Psoas muscle (tissue), 7 donors: ENCODE measurements at regions not wholly inside any gene's neighbourhood (a gene's known extent, or its start where the extent isn't known, plus 50 kb on each side); places are given as distances from the start of the nearest gene placed in this dataset.

ENCODE experiments used
- ATAC-seq, 4 donors: fragments of 200-7000 bp; cut with Tn5 transposase; one replicate each; pipeline ENCODE4 v1.9.1; 2020; ENCODE audit warnings: moderate library complexity in 3 of 4, mild to moderate bottlenecking in 2 of 4
- DNase-seq, 2 donors: peaks; one replicate each; pipeline ENCODE4 v3.0.0-alpha.2; 2020
- H3K27ac ChIP-seq: fragments of 200-600 bp; one replicate; pipeline ENCODE4 v1.8.0; 2022
- H3K27me3 ChIP-seq, 3 donors: fragments of 200-600 bp in 1 of 3; one replicate each; pipeline versions ENCODE4 v1.6.1 to v1.8.0; 2013 to 2022; ENCODE audit warnings: low read length in 2 of 3, mild to moderate bottlenecking in 2 of 3, moderate library complexity in 1 of 3; ENCODE audit not compliant: insufficient read depth in 3 of 3
- H3K36me3 ChIP-seq, 2 donors: fragments of 200-600 bp in 1 of 2; one replicate each; pipeline versions ENCODE4 v1.6.1 to v1.8.0; 2013 to 2022; ENCODE audit warnings: low read depth in 1 of 2, mild to moderate bottlenecking in 1 of 2, moderate library complexity in 1 of 2; ENCODE audit not compliant: insufficient read depth in 1 of 2
- H3K4me1 ChIP-seq: fragments of 200-600 bp; one replicate; pipeline ENCODE4 v1.8.0; 2022
- H3K4me3 ChIP-seq: fragments of 200-600 bp; one replicate; pipeline ENCODE4 v1.8.0; 2022; ENCODE audit warnings: mild to moderate bottlenecking
- H3K9me3 ChIP-seq: fragments of 200-600 bp; one replicate; pipeline ENCODE4 v1.8.0; 2022
- CTCF ChIP-seq: fragments of 200-600 bp; IDR thresholded peaks from one replicate; pipeline ENCODE4 v1.8.0; 2022; ENCODE audit warnings: antibody characterized with exemption
- WGBS, 3 donors: extraction: QIAGEN DNeasy Blood & Tissue Kit; methylation state at CpG; one replicate each; pipeline versions ENCODE4 v1.1.6 to v1.1.7; 2013; 5-methylcytosine and 5-hydroxymethylcytosine counted together
- intact Hi-C, 2 donors: fragments of 100-400 bp; cut with DNase I; formaldehyde crosslinking; loops; one replicate each; pipeline versions ENCODE4 v1.11.0 to v1.14.2; 2022
- donor health status: healthy with polysubstance abuse.
- donor health status: DM: no; HTN: no; CAD: no; lungs with moderate emphysema.
- donor health status: Bipolar disorder and iron deficiency.
- donor health status: healthy.
- donor health status: DM: yes; HTN: yes; CAD: no.
- donor health status: DM: no; HTN: no; CAD: no.
- donor health status: DM: yes; HTN: yes; CAD: no.

DNA sequence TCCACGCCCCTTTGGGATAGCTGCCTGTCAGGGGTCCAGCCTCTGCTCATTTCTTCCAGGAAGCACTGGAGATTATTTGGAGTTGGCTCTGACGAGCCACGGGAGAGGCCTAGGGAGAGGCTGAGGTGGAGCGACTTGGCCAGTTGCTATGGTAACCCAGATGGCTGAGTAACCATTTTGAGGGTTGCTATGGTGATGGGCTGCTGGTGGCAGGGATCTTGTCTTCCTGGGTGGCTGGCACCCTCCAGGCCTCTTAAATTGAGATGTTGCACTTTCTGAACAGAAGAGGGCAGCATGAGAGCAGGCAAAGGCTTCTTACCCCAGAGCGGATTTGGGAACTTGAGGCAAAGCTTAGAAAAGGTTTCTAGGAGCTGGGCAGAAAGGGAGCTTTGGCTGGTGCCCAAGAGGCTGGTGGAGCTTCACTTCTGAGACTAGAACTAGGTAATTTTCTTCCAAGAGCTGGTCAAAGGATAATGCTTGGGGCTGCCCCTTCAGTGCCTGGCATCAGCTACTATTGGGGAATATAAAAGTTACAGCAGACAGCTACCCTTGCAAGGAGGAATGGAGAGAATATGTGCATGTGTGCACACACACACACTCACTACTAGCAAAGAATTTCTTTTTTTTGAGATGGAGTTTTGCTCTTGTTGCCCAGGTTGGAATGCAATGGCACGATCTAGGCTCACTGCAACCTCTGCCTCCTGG lies 72.5 kb downstream of the NDUFS5 start:
- ATAC-seq: peak; percentile 74 to 85 (median 80)
- Histone ChIP-seq H3K27ac (no peak overlapping the region), H3K9me3 (no peaks in the 10 kb centered on the region), H3K4me1 (peaks cover 10% of the 10 kb centered on the region), H3K27me3 (no peaks in the 10 kb centered on the region), H3K36me3 (no peaks in the 10 kb centered on the region), H3K4me3 (no peak overlapping the region)
- DNase-seq: peak; percentile 45 to 73
- intact Hi-C loops: loop anchor here (10.0 kb wide), 3 partner anchors 236 to 436 kb away; no protein-coding TSS in a partner anchor
- TF ChIP-seq CTCF: peak; percentile 76
- 19 to 24% (median 24%) methylated on average over 6 of the region's 6 CpGs for WGBS, 3 donors

- Histone ChIP-seq H3K4me1 (peaks cover 26% of the 10 kb centered on the region), H3K4me3 (no peak overlapping the region), H3K9me3 (no peaks in the 10 kb centered on the region), H3K36me3 (no peaks in the 10 kb centered on the region), H3K27ac (no peak overlapping the region), H3K27me3 (no peaks in the 10 kb centered on the region)
- intact Hi-C loops: loop anchor here in 1 of 2 donors (1.0 to 5.0 kb wide), 3 partner anchors 90 to 435 kb away; no protein-coding TSS in a partner anchor
- ATAC-seq (peak; percentile 36 to 53 (median 50)), DNase-seq (no peak)
- peak; percentile 70 for TF ChIP-seq CTCF
- 42 to 47% (median 44%) methylated on average over 11 of the region's 11 CpGs for WGBS, 3 donors
These were observed 76.6 kb downstream of the NDUFS5 start for GRCh38 chr1:39102537-39103327.

GRCh38 chr1:39103328-39104157 lies 77.4 kb downstream of the NDUFS5 start:
- no peak overlapping the region for H3K4me3 ChIP-seq
- H3K27ac ChIP-seq: peak overlapping the region; percentile 92
- no peak for DNase-seq
- H3K27me3 ChIP-seq: no peaks in the 10 kb centered on the region
- no peak for ATAC-seq
- intact Hi-C loops: loop anchor here (2.0 to 5.0 kb wide), 3 partner anchors 81 to 434 kb away; no protein-coding TSS in a partner anchor
- H3K4me1 ChIP-seq: peaks cover 34% of the 10 kb centered on the region
- H3K9me3 ChIP-seq: no peaks in the 10 kb centered on the region
- H3K36me3 ChIP-seq: no peaks in the 10 kb centered on the region
- TF ChIP-seq CTCF: no peak
- 90 to 92% (median 90%) methylated on average over 6 of the region's 6 CpGs for WGBS, 3 donors

GRCh38 chr1:39104158-39105060 lies 78.3 kb downstream of the NDUFS5 start:
- ATAC-seq (peak; percentile 18 to 42 (median 26)), DNase-seq (peak in 1 of 2 donors; percentile 59)
- 26 to 31% (median 26%) methylated on average over 23 to 25 of the region's 25 CpGs for WGBS, 3 donors
- TF ChIP-seq CTCF: no peak
- H3K4me3 ChIP-seq: peak overlapping the region; percentile 80
- intact Hi-C loops: loop anchor here (2.0 to 5.0 kb wide), 6 partner anchors 38 to 433 kb away; no protein-coding TSS in a partner anchor
- H3K9me3 ChIP-seq: no peaks in the 10 kb centered on the region
- H3K36me3 ChIP-seq: no peaks in the 10 kb centered on the region
- H3K27me3 ChIP-seq: no peaks in the 10 kb centered on the region
- peak overlapping the region; percentile 92 for H3K27ac ChIP-seq
- H3K4me1 ChIP-seq: peaks cover 42% of the 10 kb centered on the region
